ENCODE measurements at regions not wholly inside any gene's neighbourhood (a gene's known extent, or its start where the extent isn't known, plus 50 kb on each side); places are given as distances from the start of the nearest gene placed in this dataset.

GRCh38 chr14:104277416-104278213, 139.2 kb downstream of the KIF26A start:
- DNase-seq = no peak

- DNase-seq = no peak
Measured at GRCh38 chr14:104278214-104278534, 139.8 kb downstream of the KIF26A start.

- DNase-seq = no peak
Measured at GRCh38 chr14:104280085-104280901, 141.9 kb downstream of the KIF26A start.

GRCh38 chr14:104280902-104281767, 142.7 kb downstream of the KIF26A start:
- DNase-seq = no peak

- no peak for DNase-seq
Measured at GRCh38 chr14:104281768-104282301, 143.4 kb downstream of the KIF26A start.

- no peak for DNase-seq
Measured at GRCh38 chr14:104282332-104283196, 144.2 kb downstream of the KIF26A start.

GRCh38 chr14:104283197-104284106, 145.1 kb downstream of the KIF26A start:
- DNase-seq = no peak

GRCh38 chr14:104284107-104284592, 145.8 kb downstream of the KIF26A start:
- DNase-seq = no peak

- no peak for DNase-seq
Measured at GRCh38 chr14:104284636-104285507, 146.5 kb downstream of the KIF26A start.

- DNase-seq = no peak
Measured at GRCh38 chr14:104285508-104285840, 147.1 kb downstream of the KIF26A start.

GRCh38 chr14:104286086-104286485, 147.7 kb downstream of the KIF26A start:
- no peak for DNase-seq

- DNase-seq = no peak
Measured at GRCh38 chr14:104286496-104286895, 148.1 kb downstream of the KIF26A start.

GRCh38 chr14:104287301-104288009, 149.1 kb downstream of the KIF26A start:
- no peak for DNase-seq

- no peak for DNase-seq
Measured at GRCh38 chr14:104288272-104288671, 149.9 kb downstream of the KIF26A start.

- no peak for DNase-seq
Measured at GRCh38 chr14:104289507-104289906, 151.1 kb downstream of the KIF26A start.

GRCh38 chr14:104290058-104290667, 151.8 kb downstream of the KIF26A start:
- no peak for DNase-seq

GRCh38 chr14:104290756-104291122, 152.4 kb downstream of the KIF26A start:
- no peak for DNase-seq
